HG03108 (cell line): ENCODE measurements at regions not wholly inside any gene's neighbourhood (a gene's known extent, or its start where the extent isn't known, plus 50 kb on each side); places are given as distances from the start of the nearest gene placed in this dataset.

ENCODE experiments used
- ATAC-seq: cut with Tn5 transposase; IDR thresholded peaks from one replicate; pipeline ENCODE4 v1.9.1; 2021; ENCODE audit warnings: moderate library complexity; ENCODE audit not compliant: unreplicated experiment

DNA sequence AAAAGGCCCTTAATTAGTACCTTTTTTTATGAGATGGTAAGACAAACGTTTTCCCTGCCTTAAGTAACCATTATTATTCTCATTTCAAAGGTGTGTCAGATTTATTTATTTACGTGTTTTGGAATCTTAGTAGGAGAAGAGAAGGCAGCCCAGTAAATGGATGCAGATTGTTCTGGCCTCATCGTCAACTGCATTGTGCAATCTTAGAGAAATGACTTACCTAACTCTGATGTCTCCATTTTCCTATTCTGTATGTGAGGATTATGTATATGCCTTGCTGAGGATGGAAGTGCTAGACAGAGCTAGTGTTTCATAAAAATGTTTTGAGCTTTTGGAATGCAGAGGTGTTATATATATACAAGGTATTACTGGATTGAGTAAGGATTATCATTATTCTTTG is 97.0 kb upstream of the JAG1 start:
- ATAC-seq = no peak

DNA sequence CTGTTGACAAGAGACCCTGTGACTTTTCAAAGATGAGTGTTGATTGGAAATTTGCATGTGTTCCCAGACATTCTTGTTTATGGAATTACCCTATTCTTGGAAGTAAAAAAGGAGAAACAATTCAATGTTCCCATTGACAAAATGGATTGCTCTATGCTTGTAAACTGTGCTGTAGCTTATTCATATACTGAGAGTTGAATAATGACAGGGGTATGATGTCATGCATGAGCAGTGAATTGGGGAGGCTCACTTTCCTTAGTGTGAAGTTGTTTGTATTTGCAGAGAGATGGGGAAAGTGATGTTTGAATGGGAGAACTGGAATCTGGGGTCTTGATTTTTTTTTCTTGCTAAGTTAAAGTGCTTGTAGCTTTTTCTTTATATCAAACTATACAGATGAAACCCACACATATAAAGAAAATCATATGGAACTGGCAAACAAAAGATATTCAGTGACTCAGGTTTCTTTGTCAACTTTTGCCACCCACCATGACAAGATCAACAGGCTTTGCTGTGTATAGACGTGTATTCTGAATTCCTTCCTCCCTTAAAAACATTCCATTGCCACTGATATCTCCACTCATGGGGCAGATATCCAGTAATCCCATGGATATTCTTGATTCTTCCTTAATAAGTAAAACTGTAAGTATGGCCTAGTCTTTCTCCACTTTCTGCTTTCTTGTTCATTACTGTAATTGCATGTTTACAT is 97.8 kb upstream of the JAG1 start:
- ATAC-seq = no peak

GRCh38 chr20:10774357-10774943 is 100.7 kb upstream of the JAG1 start:
- no peak for ATAC-seq

GRCh38 chr20:10777710-10778109 is 103.9 kb upstream of the JAG1 start:
- ATAC-seq = no peak

- ATAC-seq = no peak
Measured at GRCh38 chr20:10779911-10780310, 106.1 kb upstream of the JAG1 start.

GRCh38 chr20:10780901-10781300 is 107.1 kb upstream of the JAG1 start:
- ATAC-seq = no peak

GRCh38 chr20:10781526-10781925 is 107.7 kb upstream of the JAG1 start:
- ATAC-seq = no peak

DNA sequence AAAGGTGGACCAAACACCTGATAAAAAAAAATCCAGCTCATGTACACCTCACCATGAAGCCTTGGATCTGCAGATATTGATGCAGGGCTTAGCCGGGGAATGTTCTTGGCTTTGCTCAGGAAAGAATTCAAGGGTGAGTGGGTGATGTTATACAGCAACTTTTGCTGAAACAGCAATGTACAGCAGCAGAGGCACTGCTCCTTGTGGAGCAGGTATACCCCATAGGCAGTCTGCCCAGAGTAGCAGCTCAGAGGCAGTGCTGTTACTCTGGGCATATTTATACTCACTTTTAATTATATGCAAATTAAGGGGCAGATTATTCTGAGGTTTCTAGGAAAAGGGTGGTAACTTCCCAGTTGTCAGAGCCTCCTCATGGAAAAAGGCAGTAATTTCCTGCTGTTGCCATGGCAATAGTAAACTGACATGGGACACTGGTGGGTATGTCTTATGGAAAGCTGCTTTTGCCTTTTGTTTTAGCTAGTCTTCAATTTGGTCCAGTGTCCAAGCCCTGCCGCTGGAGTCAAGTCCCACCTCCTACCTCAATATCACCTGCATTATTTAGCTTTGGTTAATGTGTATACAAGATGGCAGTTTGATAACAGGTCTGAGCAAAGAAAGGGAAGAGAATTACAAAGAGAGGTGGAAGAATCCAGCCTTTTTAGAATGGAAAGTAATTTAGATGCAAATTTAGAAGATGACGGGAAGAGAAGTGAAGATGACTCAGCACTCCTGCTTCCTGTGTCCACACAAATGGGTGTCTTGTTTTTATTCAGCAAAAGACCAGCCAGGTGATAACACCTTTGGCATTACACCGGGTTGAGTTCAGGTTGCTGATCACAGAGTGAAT is 110.1 kb upstream of the JAG1 start:
- ATAC-seq = no peak

- no peak for ATAC-seq
Measured at GRCh38 chr20:10784554-10785183, 110.9 kb upstream of the JAG1 start.

DNA sequence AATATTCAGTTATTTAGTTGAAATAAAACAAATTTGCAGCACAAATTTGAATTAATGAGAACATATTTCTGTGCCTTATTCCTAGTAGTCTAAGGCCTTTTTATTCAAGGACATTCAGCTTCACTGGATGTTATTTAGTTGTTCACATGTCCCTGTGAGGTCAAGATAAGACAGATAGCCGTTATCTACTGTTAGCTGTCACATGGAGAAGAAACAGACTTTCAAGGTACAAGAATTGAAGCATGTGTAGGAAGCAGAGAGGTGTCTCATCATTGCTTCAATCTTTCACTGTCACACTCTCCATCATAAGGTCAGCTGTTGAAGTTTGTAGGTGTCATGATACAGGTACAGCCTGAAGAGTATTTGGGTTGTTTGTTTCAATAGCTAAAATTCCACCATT is 112.9 kb upstream of the JAG1 start:
- no peak for ATAC-seq

GRCh38 chr20:10788055-10788454 is 114.3 kb upstream of the JAG1 start:
- no peak for ATAC-seq

GRCh38 chr20:10788877-10789276 is 115.1 kb upstream of the JAG1 start:
- ATAC-seq = no peak

DNA sequence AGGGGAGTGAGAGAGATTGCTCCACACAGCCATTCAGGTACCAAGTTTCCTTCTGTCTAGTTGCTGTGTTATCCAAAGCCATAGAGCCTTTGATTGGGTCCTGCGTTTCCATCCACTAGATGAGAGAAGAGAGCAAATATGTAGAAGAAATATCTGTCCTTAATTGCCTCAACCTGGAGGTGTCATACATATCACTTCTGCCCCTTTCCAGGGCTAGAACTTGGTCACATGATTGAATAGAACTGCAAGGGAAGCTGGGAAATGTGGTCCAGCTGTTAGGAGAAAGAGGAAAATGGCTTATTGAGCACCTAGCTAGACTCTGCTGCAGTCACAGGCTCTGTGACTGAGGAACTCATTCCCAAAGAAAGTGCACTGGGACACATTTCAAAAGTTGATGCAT is 115.6 kb upstream of the JAG1 start:
- no peak for ATAC-seq

GRCh38 chr20:10790013-10790412 is 116.2 kb upstream of the JAG1 start:
- ATAC-seq = no peak

GRCh38 chr20:10792291-10792690 is 118.5 kb upstream of the JAG1 start:
- ATAC-seq = no peak

DNA sequence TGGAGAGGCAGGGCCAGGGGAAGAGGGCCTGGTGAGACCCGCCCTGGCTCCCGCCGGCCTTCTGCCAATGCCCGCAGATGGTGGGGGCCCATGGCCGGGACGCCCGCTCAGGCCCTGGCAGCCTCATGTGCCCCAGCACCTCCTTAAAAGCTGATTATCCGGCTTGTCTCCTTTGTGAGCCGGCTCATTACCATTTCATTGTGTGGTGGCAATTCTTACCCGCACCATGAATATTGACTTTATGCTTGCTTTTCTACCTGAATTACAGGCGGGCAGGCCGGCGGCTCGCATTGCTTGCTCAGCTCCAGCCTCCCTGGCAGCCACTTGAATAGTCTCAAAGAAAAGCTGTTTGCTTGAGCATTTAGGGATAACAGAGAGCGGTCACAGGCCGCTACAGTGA is 120.0 kb upstream of the JAG1 start:
- no peak for ATAC-seq

GRCh38 chr20:10794765-10795164 is 121.0 kb upstream of the JAG1 start:
- ATAC-seq = no peak

GRCh38 chr20:10795286-10796026 is 121.7 kb upstream of the JAG1 start:
- no peak for ATAC-seq

DNA sequence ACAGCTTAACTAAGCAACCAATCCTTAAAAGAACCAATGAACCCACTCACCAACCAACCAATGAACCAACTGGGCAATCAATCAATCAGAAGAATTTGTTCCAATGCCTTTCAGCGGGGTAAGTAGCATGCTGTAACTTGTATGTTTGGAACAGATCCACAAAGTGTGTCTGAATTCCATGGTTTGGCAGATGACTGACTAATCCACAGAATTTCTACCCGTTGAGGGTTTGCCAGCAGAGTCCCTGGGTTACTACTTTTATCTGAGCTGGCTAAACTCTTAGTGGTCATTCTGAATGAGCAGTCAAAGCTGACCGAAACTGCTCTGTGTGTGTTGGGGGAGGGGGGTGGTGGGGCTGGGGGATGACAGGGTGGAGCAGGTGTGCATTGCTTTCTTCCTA is 125.0 kb upstream of the JAG1 start:
- ATAC-seq = no peak

- no peak for ATAC-seq
Measured at GRCh38 chr20:10799735-10800134, 125.9 kb upstream of the JAG1 start.

GRCh38 chr20:10800288-10800687 is 126.5 kb upstream of the JAG1 start:
- no peak for ATAC-seq
